HEK293 (cell line): ENCODE measurements at regions not wholly inside any gene's neighbourhood (a gene's known extent, or its start where the extent isn't known, plus 50 kb on each side); places are given as distances from the start of the nearest gene placed in this dataset.

ENCODE experiments used
- ATF2 ChIP-seq: fragments of 450-650 bp; formaldehyde crosslinking; IDR thresholded peaks from 2 replicates; pipeline ENCODE4 v1.5.1; 2016; ENCODE audit warnings: missing biosample characterization, missing genetic modification characterization, low read depth
- CTCF ChIP-seq: fragments of 450-650 bp; formaldehyde crosslinking; IDR thresholded peaks from 2 replicates; pipeline ENCODE4 v1.5.1; 2016; ENCODE audit warnings: missing biosample characterization, missing genetic modification characterization
- ELK4 ChIP-seq: IDR thresholded peaks from 2 replicates; pipeline ENCODE4 v1.6.1; 2011; ENCODE audit warnings: mild to moderate bottlenecking, low read depth, low read length, borderline replicate concordance
- HOXD13 ChIP-seq: sonication (generic); formaldehyde crosslinking; IDR thresholded peaks from 2 replicates; pipeline ENCODE4 v1.8.0; 2022; ENCODE audit warnings: missing genetic modification reagents, borderline replicate concordance
- MYNN ChIP-seq: fragments of 450-650 bp; formaldehyde crosslinking; IDR thresholded peaks from 2 replicates; pipeline ENCODE4 v1.5.1; 2016; ENCODE audit warnings: missing biosample characterization, missing genetic modification characterization, borderline replicate concordance
- PBX3 ChIP-seq: sonication (generic); formaldehyde crosslinking; IDR thresholded peaks from 2 replicates; pipeline ENCODE4 v1.8.1; 2022; ENCODE audit warnings: mild to moderate bottlenecking, moderate library complexity, missing genetic modification reagents
- PRDM1 ChIP-seq: fragments of 450-650 bp; formaldehyde crosslinking; IDR thresholded peaks from 2 replicates; pipeline ENCODE4; 2016; ENCODE audit warnings: missing biosample characterization, missing genetic modification characterization
- ZNF121 ChIP-seq: fragments of 450-650 bp; formaldehyde crosslinking; IDR thresholded peaks from 2 replicates; pipeline ENCODE4 v1.5.1; 2016; ENCODE audit warnings: missing biosample characterization, missing genetic modification characterization
- ZNF133 ChIP-seq: fragments of 450-650 bp; formaldehyde crosslinking; IDR thresholded peaks from 2 replicates; pipeline ENCODE4 v1.5.1; 2016; ENCODE audit warnings: missing biosample characterization, missing genetic modification characterization
- ZNF184 ChIP-seq: fragments of 450-650 bp; IDR thresholded peaks from 2 replicates; pipeline ENCODE4 v1.5.1; 2018; ENCODE audit warnings: missing biosample characterization, mild to moderate bottlenecking, missing genetic modification characterization
- ZNF629 ChIP-seq: fragments of 450-650 bp; formaldehyde crosslinking; IDR thresholded peaks from 2 replicates; pipeline ENCODE4 v1.5.1; 2017; ENCODE audit warnings: missing biosample characterization, missing genetic modification characterization
- ZNF670 ChIP-seq: fragments of 450-650 bp; formaldehyde crosslinking; IDR thresholded peaks from 2 replicates; pipeline ENCODE4 v1.5.1; 2016; ENCODE audit warnings: missing biosample characterization, missing genetic modification characterization, low read depth

DNA sequence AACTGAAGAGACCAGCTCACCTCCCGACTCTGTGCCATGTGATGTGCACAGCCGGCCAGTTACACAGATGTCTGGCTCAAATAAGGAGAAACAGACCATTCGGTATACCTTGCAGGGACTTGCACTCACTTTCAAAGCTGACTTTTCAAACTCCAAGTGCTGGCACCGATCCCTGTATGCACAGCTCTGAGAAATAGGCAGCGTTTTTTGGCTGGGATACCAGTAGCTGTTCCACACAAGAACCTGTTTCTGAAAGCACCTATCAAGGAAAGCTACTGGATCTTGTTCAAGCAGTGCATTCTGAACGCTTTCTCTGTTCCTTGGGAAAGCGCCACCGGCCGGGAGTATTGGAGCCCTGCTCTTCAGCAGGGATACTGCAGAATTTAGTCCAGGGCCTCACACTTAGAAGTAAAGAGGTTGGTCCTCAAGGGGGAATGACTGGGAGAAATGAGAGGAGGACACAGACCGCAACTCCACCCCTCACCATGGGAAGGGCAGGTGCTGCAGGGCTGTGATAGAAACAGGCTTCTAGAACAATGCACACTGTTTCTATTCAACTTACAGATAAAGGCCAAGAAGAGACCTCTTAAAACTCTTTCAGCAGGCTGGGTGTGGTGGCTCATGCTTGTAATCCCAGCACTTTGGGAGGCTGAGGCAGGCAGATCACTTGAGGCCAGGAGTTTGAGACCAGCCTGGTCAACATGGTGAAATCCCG, 53.6 kb upstream of the PABPC3 start:
- TF ChIP-seq CTCF: no peak
- TF ChIP-seq ELK4: no peak
- no peak for TF ChIP-seq ZNF184 (tag by site-specific recombination)
- no peak for TF ChIP-seq MYNN (tag by site-specific recombination)
- no peak for TF ChIP-seq HOXD13 (CRISPR knock-in tag)
- TF ChIP-seq ZNF133 (tag by site-specific recombination): no peak
- TF ChIP-seq ATF2 (tag by site-specific recombination): no peak
- no peak for TF ChIP-seq ZNF629
- TF ChIP-seq ZNF670 (tag by site-specific recombination): no peak
- no peak for TF ChIP-seq PRDM1 (tag by site-specific recombination)
- TF ChIP-seq ZNF121 (tag by site-specific recombination): no peak
- no peak for TF ChIP-seq PBX3 (CRISPR knock-in tag)
